Stimulated activated naive CD8-positive, alpha-beta T cell treated with anti-CD3 and anti-CD28 coated beads, Interleukin-15, amount 100 ng/mL, for 72 hours (primary cell): ENCODE measurements at regions not wholly inside any gene's neighbourhood (a gene's known extent, or its start where the extent isn't known, plus 50 kb on each side); places are given as distances from the start of the nearest gene placed in this dataset.
A peak's percentile ranks its signal among the peaks of the same experiment; 100 is the strongest.
"Not testable (repeated sequence)": the region's sequence is repeated elsewhere in the genome, so short reads cannot be mapped to it uniquely, and the experiment has no call there.

ENCODE experiments used
- ATAC-seq: fragments of 150-1000 bp; cut with Tn5 transposase; 2 replicates; pipeline ENCODE4 v1.10.0; 2021; ENCODE audit warnings: mild to moderate bottlenecking, moderate library complexity
- DNase-seq, 2 donors: peaks; one replicate each; pipeline ENCODE4 v3.0.0; 2021 to 2022
- H3K27ac Mint-ChIP-seq, 2 donors: one replicate each; pipeline ENCODE4 v1.8.0; 2022; ENCODE audit warnings: mild to moderate bottlenecking in 2 of 2, mixed read lengths in 2 of 2, moderate library complexity in 2 of 2
- H3K27me3 Mint-ChIP-seq: one replicate; pipeline ENCODE4 v1.8.0; 2022; ENCODE audit warnings: mixed read lengths
- H3K4me1 Mint-ChIP-seq: one replicate; pipeline ENCODE4 v1.8.0; 2022; ENCODE audit warnings: mild to moderate bottlenecking, mixed read lengths
- H3K4me3 Mint-ChIP-seq, 2 donors: one replicate each; pipeline ENCODE4 v1.8.0; 2022; ENCODE audit warnings: mild to moderate bottlenecking in 2 of 2, mixed read lengths in 2 of 2, moderate library complexity in 1 of 2
- H3K9me3 Mint-ChIP-seq, 2 donors: one replicate each; pipeline ENCODE4 v1.8.0; 2022; ENCODE audit warnings: mixed read lengths in 2 of 2

DNA sequence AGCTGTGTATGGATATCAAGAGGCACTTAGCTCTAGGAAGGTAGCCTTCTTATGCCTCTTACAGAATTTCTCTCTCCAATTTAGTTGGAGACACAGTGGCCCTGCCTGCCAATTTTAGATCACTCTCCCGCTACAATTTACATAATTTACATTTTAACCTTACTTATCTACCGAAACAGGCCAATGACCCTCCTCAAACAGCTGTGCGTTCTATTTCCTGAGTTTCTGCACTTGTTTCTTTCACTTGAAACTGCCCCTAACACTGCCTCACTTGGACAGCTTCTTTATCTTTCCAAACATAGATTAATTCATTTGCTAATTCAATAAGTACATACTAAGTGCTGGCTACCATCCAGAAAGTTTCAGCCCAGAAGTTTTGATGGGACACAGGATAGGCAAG is 52.9 kb upstream of the HDDC2 start:
- Mint-ChIP-seq H3K27ac (no peak overlapping the region), H3K27me3 (peaks cover 21% of the 10 kb centered on the region), H3K9me3 (no peaks in the 10 kb centered on the region), H3K4me1 (no peaks in the 10 kb centered on the region), H3K4me3 (no peak overlapping the region)
- DNase-seq (no peak), ATAC-seq (no peak)

DNA sequence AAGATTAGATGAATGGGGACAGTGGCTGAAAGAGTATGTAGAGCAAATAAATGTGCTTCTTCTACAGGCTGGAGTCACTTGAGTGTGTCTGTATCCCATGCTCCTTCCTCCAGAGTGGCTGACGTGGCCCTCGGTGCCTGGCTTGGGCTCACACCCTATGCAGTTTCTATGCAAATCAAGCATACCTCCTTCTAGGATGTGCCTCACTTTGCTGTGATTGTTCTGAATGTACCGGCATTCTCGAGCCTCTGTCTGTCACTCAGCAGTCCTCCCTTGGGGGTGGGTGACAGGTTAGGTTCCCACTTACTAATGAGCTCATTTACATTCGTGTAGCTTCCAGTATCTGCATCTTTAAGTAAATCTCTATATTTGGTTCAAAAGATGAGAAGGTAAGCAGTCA is 55.1 kb upstream of the HDDC2 start:
- Mint-ChIP-seq H3K4me1 (no peaks in the 10 kb centered on the region), H3K4me3 (no peak overlapping the region), H3K27me3 (peaks cover 33% of the 10 kb centered on the region), H3K27ac (no peak overlapping the region), H3K9me3 (no peaks in the 10 kb centered on the region)
- ATAC-seq = no peak
- DNase-seq = no peak

DNA sequence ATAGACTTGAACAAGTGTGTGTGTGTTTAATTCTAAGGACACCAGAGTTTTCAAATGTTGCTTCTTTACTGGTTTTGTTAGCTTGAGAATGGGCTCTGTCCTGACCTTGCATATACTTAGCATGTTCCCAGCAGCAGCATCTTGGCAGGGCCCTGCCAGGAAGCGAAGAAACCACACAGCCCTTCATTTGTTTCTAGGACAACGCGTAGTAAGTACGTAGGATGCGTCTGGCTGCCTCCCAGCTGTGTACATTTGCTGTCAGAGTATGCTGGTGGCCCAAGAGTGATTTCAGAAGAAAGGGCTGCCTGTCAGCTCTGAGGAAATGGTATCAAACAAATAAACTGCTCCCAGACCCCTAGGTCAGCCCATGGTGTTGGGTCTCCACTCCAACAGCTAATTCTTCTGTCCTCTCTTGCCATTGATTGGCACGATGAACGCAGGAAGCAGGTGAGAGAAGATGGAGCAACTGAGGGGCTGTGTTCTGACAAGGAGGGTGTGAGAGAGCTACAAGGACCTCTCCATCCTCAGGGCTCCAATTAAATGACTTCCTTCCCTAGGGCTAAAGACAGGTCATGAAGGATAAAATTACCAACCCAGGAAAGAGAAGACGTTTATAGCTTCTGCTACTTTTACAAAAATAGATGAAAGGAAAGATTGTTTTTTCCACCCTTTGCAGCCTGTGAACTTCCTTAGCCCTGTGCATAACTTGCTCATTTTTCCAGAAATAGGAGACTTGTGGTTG is 55.9 kb upstream of the HDDC2 start:
- H3K4me3 Mint-ChIP-seq = no peak overlapping the region
- ATAC-seq (peak; percentile 58), DNase-seq (no peak)
- H3K27ac Mint-ChIP-seq = no peak overlapping the region
- no peaks in the 10 kb centered on the region for H3K9me3 Mint-ChIP-seq
- H3K27me3 Mint-ChIP-seq = peaks cover 41% of the 10 kb centered on the region
- H3K4me1 Mint-ChIP-seq = no peaks in the 10 kb centered on the region

DNA sequence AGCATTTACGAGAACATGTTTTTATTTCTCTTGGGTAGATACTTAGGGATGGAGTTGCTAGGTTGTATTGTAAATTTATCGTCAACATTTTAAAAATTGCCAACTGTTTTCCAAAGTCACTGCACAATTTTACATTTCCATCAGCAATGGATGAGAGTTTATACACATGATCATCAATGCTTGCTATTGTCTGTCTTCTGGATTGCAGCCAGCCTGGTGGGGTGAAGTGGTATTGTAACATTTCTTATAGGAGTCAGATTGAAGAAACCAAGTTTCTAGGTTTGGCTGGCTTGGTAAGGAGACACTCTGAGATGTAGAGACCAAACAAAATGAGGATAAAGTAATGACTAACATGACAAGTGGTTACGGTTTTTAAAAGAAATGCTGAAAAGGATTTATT is 57.1 kb upstream of the HDDC2 start:
- ATAC-seq = no peak
- H3K4me1 Mint-ChIP-seq = no peaks in the 10 kb centered on the region
- H3K27ac Mint-ChIP-seq = no peak overlapping the region
- H3K9me3 Mint-ChIP-seq = no peaks in the 10 kb centered on the region
- DNase-seq = no peak
- no peak overlapping the region for H3K4me3 Mint-ChIP-seq
- H3K27me3 Mint-ChIP-seq = peaks cover 51% of the 10 kb centered on the region

DNA sequence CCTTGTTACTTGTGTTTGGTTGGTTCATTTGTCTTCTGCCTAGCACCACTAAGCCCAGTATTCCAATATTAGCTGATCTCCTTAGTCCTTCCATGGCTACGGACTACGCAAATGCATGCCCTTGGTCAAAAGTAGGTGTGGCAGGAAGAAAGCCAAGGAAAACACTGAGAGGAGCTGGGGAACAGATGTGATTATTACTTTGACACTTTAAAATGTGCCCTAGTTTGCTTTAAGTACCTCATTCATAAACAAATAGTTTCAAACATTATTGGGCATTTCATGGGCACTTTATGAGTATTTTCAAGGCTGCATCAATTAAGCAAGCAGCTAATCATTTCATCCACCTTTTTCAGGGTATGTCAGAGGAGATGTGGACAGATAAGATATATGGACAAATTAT is 60.1 kb upstream of the HDDC2 start:
- H3K4me1 Mint-ChIP-seq = no peaks in the 10 kb centered on the region
- H3K9me3 Mint-ChIP-seq = no peaks in the 10 kb centered on the region
- ATAC-seq = no peak
- DNase-seq = no peak
- H3K27ac Mint-ChIP-seq = no peak overlapping the region
- H3K4me3 Mint-ChIP-seq = no peak overlapping the region
- H3K27me3 Mint-ChIP-seq = peaks cover 68% of the 10 kb centered on the region

DNA sequence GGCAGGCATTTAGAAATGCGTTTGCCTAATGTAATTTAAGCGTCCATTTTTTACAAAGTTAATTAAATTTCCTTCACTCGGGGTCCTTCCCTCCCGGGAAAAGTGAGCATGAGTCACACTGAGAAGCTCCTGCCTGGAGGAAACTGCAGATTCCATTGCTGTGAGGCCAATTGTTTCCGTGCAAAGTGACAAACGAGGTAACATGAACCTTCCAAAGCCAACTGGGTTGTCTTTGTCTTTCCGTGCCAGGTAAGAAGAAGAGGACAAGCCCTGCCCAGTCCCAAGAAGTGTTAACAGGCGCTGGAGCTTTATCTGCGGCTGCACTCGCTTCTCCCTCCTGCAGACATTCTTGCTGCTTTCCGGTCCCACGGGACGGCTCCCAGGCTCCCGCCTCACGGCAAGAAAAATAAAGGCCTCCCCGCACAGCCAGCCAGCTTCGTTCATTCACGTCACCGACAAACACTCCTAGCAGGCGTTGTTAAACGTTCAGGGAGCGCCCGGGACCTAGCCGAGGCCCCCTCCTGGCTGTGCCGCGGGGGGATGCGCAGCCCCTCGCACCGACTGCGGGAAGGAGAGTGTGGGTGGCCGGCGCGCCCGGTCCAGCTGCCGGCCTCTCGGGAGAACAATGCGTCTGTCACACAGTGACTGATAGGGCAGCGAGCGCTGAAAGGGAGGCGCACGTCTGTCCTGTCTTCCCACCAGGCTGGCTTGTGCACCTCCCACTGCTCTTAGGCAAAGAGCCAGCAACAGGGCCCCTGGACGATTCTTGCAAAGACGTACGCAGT is 61.5 kb upstream of the HDDC2 start:
- H3K27ac Mint-ChIP-seq = no peak overlapping the region
- no peak for DNase-seq
- ATAC-seq = peak; percentile 52
- H3K4me3 Mint-ChIP-seq = peak overlapping the region in 1 of 2 donors; percentile 48
- H3K27me3 Mint-ChIP-seq = peaks cover 65% of the 10 kb centered on the region
- H3K9me3 Mint-ChIP-seq = no peaks in the 10 kb centered on the region
- H3K4me1 Mint-ChIP-seq = no peaks in the 10 kb centered on the region

DNA sequence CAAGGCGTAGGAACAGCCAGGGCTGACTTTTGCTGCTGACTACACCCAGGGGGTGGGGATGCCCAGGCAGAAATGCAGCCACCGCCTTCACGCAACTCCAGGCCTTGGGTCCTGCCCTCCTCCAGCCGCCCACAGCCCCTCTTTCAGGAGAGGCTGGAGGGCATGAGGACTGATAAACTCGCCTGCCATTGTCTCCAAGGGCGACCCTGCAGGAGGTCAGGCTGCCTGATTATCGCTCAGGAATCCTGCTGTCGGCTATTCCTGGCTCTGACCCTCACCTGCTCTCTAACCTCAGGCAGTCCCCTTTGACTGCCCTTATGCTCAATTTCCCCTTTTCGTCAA is 62.0 kb upstream of the HDDC2 start:
- H3K9me3 Mint-ChIP-seq = no peaks in the 10 kb centered on the region
- no peak for DNase-seq
- no peak overlapping the region for H3K27ac Mint-ChIP-seq
- no peaks in the 10 kb centered on the region for H3K4me1 Mint-ChIP-seq
- H3K27me3 Mint-ChIP-seq = peaks cover 63% of the 10 kb centered on the region
- peak; percentile 18 for ATAC-seq
- no peak overlapping the region for H3K4me3 Mint-ChIP-seq

DNA sequence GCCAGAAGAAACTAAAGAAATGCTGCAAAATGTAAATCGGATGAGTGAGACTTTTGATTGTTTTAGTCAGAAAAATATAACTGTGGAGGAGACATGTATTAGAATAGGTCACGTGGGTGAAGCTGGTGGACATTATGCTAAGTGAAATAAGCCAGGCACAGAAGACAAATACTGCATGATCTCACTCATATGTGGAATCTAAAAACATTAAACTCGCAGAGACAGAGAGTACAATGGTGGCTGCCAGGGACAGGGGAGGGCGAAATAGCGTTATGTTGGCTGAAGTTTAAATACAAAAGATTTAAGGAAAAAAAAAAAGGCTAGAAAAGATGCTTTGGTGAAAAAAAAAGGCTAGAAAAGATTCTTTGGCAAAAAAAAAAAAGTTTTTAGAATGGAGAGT is 63.5 kb upstream of the HDDC2 start:
- DNase-seq (no peak), ATAC-seq (no peak)
- Mint-ChIP-seq H3K27me3 (peaks cover 59% of the 10 kb centered on the region), H3K27ac (no peak overlapping the region), H3K4me1 (no peaks in the 10 kb centered on the region), H3K4me3 (no peak overlapping the region), H3K9me3 (no peaks in the 10 kb centered on the region)

DNA sequence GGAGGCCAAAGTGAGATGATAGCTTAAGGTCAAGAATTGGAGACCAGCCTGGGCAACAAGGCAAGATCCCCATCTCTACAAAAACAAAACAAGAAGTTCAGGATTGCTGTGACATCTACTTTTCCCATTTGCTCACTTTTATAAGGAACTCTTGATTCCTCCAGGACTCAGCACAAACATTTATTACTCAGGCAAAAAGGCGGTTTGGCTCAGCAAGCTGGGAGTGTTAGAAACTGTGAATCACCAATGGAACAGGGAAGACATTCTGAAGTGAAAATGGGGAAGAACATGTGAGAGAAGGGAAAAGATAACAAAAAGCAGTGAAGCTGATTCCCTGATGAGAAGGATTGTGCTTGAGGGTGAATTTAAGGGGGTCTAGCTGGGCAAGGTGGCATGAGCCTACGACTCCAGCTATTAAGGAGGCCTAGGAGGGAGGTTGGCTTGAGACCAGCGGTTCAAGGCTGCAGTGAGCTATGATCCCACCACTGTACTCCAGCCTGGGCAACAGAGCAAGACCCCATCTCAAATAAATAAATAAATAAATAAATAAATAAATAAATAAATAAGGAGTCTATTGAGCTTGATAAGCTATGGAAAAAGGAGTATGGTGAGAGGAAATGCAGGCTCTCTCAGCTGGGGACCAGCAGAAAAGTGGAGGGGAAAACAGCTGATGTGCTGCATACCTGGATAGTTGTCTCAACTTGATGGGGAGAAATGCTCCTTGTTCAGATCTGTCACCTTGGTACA is 65.4 kb upstream of the HDDC2 start:
- ATAC-seq = no peak
- Mint-ChIP-seq H3K4me1 (no peaks in the 10 kb centered on the region), H3K27me3 (peaks cover 46% of the 10 kb centered on the region), H3K9me3 (no peaks in the 10 kb centered on the region), H3K4me3 (no peak overlapping the region), H3K27ac (no peak overlapping the region)
- DNase-seq = no peak

DNA sequence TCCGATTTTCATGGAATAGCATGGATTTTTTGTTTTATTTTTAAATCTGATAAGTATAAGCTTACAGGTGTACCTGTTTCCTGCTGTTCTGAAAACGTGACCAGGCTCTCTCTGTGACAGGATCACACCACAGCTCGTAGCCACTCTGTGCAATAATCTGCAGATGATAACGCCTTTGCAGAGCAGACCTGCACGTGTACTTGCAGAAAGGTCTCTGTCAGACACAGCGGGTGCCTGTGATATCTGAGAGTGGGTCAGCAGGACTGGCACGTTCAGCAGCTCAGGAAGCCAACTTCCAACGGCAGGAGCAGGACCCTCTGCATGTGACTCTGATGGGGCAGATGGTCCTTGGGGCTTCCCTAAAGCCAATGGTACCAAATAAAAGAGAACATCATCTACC is 68.6 kb upstream of the HDDC2 start:
- H3K4me3 Mint-ChIP-seq = no peak overlapping the region
- H3K27ac Mint-ChIP-seq = no peak overlapping the region
- ATAC-seq = no peak
- no peaks in the 10 kb centered on the region for H3K4me1 Mint-ChIP-seq
- no peak for DNase-seq
- H3K9me3 Mint-ChIP-seq = no peaks in the 10 kb centered on the region
- H3K27me3 Mint-ChIP-seq = peaks cover 32% of the 10 kb centered on the region

DNA sequence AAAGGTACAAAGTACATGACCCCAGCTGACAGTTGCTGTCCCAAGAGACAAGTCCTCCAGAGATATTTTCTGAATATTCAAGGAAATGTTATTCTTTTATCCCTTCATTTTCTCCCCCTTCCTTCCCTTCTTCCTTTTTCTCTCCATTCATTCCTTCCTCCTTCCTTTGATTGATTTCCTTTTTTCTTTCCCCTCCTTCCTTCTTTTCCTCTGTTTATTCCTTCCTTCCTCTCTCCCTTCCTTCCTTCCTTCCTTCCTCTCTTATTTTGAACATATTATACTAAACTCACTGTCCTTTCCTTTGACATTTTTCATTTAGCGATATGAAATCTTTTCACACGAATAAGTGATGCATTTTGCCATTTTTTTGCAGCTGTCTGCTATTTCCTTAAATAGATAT is 73.2 kb upstream of the HDDC2 start:
- no peak overlapping the region for H3K4me3 Mint-ChIP-seq
- peaks cover 5% of the 10 kb centered on the region for H3K4me1 Mint-ChIP-seq
- H3K27ac Mint-ChIP-seq = no peak overlapping the region
- H3K9me3 Mint-ChIP-seq = no peaks in the 10 kb centered on the region
- ATAC-seq (no peak), DNase-seq (no peak)
- H3K27me3 Mint-ChIP-seq = peaks cover 50% of the 10 kb centered on the region

DNA sequence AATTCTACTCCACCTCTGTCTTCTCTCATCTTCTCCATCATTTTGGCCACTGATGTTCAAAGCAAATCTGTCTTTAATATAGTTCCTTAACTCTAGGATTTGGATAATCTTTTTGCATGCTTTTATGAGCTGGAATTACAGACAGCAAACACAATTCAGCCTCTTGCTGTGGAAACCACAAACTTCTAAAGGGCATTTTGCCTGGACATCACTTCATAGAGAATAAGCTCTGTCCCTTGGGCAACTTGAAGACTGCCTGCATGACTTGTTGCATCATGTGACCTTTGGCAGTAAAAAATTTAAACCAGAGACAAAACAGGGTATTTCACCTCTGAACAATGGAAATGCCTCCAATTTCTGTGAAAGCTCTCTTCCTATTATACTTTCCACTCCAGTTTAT is 74.1 kb upstream of the HDDC2 start:
- DNase-seq (no peak), ATAC-seq (no peak)
- Mint-ChIP-seq H3K4me1 (peaks cover 5% of the 10 kb centered on the region), H3K9me3 (no peaks in the 10 kb centered on the region), H3K27ac (no peak overlapping the region), H3K4me3 (no peak overlapping the region), H3K27me3 (peaks cover 55% of the 10 kb centered on the region)

DNA sequence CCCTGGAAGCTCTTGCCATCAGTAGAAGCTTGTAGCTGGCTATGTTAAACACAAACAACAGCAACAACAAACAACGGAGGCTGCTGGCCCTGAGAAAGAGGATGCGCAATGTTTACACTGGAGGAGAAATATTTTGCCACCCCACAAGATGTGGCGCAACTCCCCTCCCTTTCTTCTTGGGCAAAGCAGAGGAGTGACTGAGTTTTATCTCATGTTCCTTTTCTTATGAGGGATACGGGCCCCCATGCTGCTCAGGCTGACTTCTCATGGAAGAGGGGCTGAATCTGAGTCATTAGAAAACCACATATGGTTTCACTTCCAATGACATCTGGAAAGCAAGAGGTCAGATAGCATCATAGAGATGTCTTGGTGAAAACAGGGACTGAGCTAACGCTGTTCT is 75.9 kb upstream of the HDDC2 start:
- no peak overlapping the region for H3K27ac Mint-ChIP-seq
- peaks cover 65% of the 10 kb centered on the region for H3K27me3 Mint-ChIP-seq
- H3K9me3 Mint-ChIP-seq = no peaks in the 10 kb centered on the region
- no peak for ATAC-seq
- H3K4me3 Mint-ChIP-seq = no peak overlapping the region
- peaks cover 5% of the 10 kb centered on the region for H3K4me1 Mint-ChIP-seq
- DNase-seq = no peak

DNA sequence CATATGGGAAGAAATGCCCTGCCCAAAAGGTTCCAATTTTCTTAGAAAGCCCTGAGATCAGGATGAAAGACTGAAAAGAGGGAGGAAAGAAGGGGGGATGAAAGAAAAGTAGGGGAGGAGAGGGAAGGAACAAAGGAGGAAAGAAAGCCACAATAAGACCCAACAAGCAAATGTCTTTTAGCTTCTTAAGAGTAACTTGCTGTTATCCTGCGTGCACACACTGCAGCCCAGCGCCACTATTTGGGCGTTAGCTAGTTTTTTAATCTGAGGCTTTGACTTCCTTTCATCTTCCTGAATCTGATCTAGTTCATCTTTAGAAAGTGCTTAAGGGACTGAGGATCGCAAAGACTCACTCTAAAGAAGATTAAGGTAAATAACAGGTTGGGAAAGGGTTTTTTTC is 77.4 kb upstream of the HDDC2 start:
- ATAC-seq (no peak), DNase-seq (no peak)
- Mint-ChIP-seq H3K27ac (no peak overlapping the region), H3K27me3 (peaks cover 59% of the 10 kb centered on the region), H3K9me3 (no peaks in the 10 kb centered on the region), H3K4me1 (peaks cover 5% of the 10 kb centered on the region), H3K4me3 (no peak overlapping the region)

DNA sequence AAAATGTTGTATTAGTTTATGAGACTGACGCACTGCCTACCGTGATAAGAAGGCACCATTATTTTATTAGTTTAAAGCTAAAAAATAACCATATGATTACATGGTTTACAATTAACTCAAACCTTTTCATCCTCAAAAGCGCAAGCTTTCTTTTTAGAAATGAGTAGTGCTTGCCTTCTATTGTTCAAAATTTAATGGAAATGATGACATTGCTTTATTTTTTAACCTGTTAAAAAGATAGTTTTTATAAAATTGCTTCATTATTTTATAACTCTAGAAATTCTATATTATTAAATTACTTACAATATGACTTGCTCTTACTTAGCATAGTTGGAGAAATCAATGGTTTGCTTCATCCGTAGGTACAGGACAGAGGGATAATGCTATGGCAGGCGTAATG is 78.7 kb upstream of the HDDC2 start:
- H3K27me3 Mint-ChIP-seq = peaks cover 50% of the 10 kb centered on the region
- peaks cover 5% of the 10 kb centered on the region for H3K4me1 Mint-ChIP-seq
- H3K9me3 Mint-ChIP-seq = no peaks in the 10 kb centered on the region
- no peak overlapping the region for H3K4me3 Mint-ChIP-seq
- H3K27ac Mint-ChIP-seq = no peak overlapping the region
- DNase-seq = no peak
- no peak for ATAC-seq

DNA sequence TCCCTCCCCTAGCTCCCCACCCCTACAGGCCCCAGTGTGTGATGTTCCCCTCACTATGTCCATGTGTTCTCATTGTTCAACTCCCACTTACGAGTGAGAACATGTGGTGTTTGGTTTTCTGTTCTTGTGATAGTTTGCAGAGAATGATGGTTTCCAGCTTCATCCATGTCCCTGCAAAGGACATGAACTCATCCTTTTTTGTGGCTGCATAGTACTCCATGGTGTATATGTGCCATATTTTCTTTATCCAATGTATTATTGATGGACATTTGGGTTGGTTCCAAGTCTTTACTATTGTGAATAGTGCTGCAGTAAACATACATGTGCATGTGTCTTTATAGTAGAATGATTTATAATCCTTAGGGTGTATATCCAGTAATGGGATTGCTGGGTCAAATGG is 84.6 kb upstream of the HDDC2 start:
- not testable (repeated sequence) for H3K4me1 Mint-ChIP-seq, ATAC-seq, H3K9me3 Mint-ChIP-seq, DNase-seq, H3K4me3 Mint-ChIP-seq, H3K27ac Mint-ChIP-seq
- H3K27me3 Mint-ChIP-seq = peaks cover 26% of the 10 kb centered on the region
